Adrenal gland (tissue), 9 donors: ENCODE measurements at regions not wholly inside any gene's neighbourhood (a gene's known extent, or its start where the extent isn't known, plus 50 kb on each side); places are given as distances from the start of the nearest gene placed in this dataset.

Experiments
- DNase-seq, 7 donors: peaks; one replicate each; pipeline ENCODE4 v3.0.0-alpha.2; 2019 to 2020
- H3K27ac ChIP-seq, 5 donors: fragments of 200-600 bp; sonication (generic) in 4 of 5; 1 replicate in 3 of 5; 2 replicates in 2 of 5; pipeline versions ENCODE4 v1.5.1 to v1.8.0; 2016 to 2020; ENCODE audit warnings: mild to moderate bottlenecking in 1 of 5
- H3K27me3 ChIP-seq: fragments of 200-600 bp; 2 replicates; pipeline ENCODE4 v1.8.0; 2021
- H3K36me3 ChIP-seq, 2 donors: fragments of 200-600 bp; replicated peaks in 1 of 2; 1 replicate in 1 of 2; 2 replicates in 1 of 2; pipeline versions ENCODE4 v1.5.1 to v1.8.0; 2018 to 2022
- H3K4me1 ChIP-seq, 2 donors: fragments of 200-600 bp; replicated peaks in 1 of 2; 1 replicate in 1 of 2; 2 replicates in 1 of 2; pipeline versions ENCODE4 v1.5.1 to v1.8.0; 2018 to 2021
- H3K4me3 ChIP-seq, 4 donors: fragments of 200-600 bp; sonication (generic) in 3 of 4; one replicate each; pipeline ENCODE4 v1.5.1; 2016 to 2018
- H3K9me3 ChIP-seq, 3 donors: fragments of 200-600 bp; sonication (generic) in 1 of 3; replicated peaks in 1 of 3; 1 replicate in 2 of 3; 2 replicates in 1 of 3; pipeline versions ENCODE4 v1.5.1 to v1.8.0; 2016 to 2021
- CTCF ChIP-seq, 6 experiments: fragments of 450-650 bp in 4 of 6; fragments of 200-600 bp in 2 of 6; sonication (generic) in 1 of 6; IDR thresholded peaks; 1 replicate in 5 of 6; 2 replicates in 1 of 6; pipeline versions ENCODE4 v1.5.1 to v1.8.0; 2016 to 2021; ENCODE audit warnings: antibody characterized with exemption in 6 of 6, mild to moderate bottlenecking in 2 of 6, moderate library complexity in 1 of 6
- POLR2A ChIP-seq, 2 donors: fragments of 450-650 bp; IDR thresholded peaks; one replicate each; pipeline ENCODE4 v1.6.1; 2017; ENCODE audit warnings: antibody characterized with exemption in 2 of 2, mild to moderate bottlenecking in 2 of 2, moderate library complexity in 1 of 2
- WGBS, 4 donors: extraction: QIAGEN DNeasy Blood & Tissue Kit in 2 of 4; methylation state at CpG; one replicate each; pipeline versions ENCODE4 v1.1.5 to v1.1.7; 2013 to 2017; 5-methylcytosine and 5-hydroxymethylcytosine counted together
- intact Hi-C, 2 donors: fragments of 100-400 bp; cut with DNase I; formaldehyde crosslinking; loops; one replicate each; pipeline versions ENCODE4 v1.14.1 to v1.15.0; 2022 to 2023
- donor health status: healthy with polysubstance abuse.
- donor health status: Bipolar disorder and iron deficiency.
- donor health status: DM: yes; HTN: yes; CAD: no.
- donor health status: DM: no; HTN: no; CAD: no.
- donor health status: DM: no; HTN: no; CAD: no.

- intact Hi-C loops = no loop called here
- Histone ChIP-seq H3K27ac (no peak overlapping the region), H3K4me3 (no peak overlapping the region), H3K27me3 (no peaks in the 10 kb centered on the region), H3K36me3 (no peaks in the 10 kb centered on the region), H3K9me3 (no peaks in the 10 kb centered on the region), H3K4me1 (no peaks in the 10 kb centered on the region)
- DNase-seq = no peak
- TF ChIP-seq CTCF (IDR thresholded peaks at IDR 0.05) (no peak), POLR2A (IDR thresholded peaks at IDR 0.05) (no peak)
- 57 to 73% (median 66%) methylated on average over 2 of the region's 2 CpGs for WGBS, 4 donors
Observed at GRCh38 chr13:33763021-33763420, 54.9 kb upstream of the RFC3 start.

- no peaks in the 10 kb centered on the region for H3K4me1 ChIP-seq
- intact Hi-C loops = no loop called here
- no peaks in the 10 kb centered on the region for H3K9me3 ChIP-seq
- no peaks in the 10 kb centered on the region for H3K27me3 ChIP-seq
- no peak overlapping the region for H3K27ac ChIP-seq
- H3K36me3 ChIP-seq = no peaks in the 10 kb centered on the region
- TF ChIP-seq CTCF (IDR thresholded peaks at IDR 0.05) = no peak
- no peak for TF ChIP-seq POLR2A (IDR thresholded peaks at IDR 0.05)
- no peak for DNase-seq
- 78 to 98% (median 90%) methylated on average over 3 of the region's 3 CpGs for WGBS, 4 donors
- H3K4me3 ChIP-seq = no peak overlapping the region
Observed at GRCh38 chr13:33764716-33765115, 53.2 kb upstream of the RFC3 start.

- no peaks in the 10 kb centered on the region for H3K27me3 ChIP-seq
- H3K9me3 ChIP-seq = no peaks in the 10 kb centered on the region
- TF ChIP-seq CTCF (IDR thresholded peaks at IDR 0.05) (no peak), POLR2A (IDR thresholded peaks at IDR 0.05) (no peak)
- intact Hi-C loops = no loop called here
- H3K4me1 ChIP-seq = no peaks in the 10 kb centered on the region
- no peak overlapping the region for H3K4me3 ChIP-seq
- H3K36me3 ChIP-seq = no peaks in the 10 kb centered on the region
- DNase-seq = no peak
- 93 to 97% (median 94%) methylated on average over 5 of the region's 5 CpGs for WGBS, 4 donors
- H3K27ac ChIP-seq = no peak overlapping the region
Observed at GRCh38 chr13:33766329-33767123, 51.4 kb upstream of the RFC3 start.

- no peaks in the 10 kb centered on the region for H3K4me1 ChIP-seq
- no peak for DNase-seq
- no peak overlapping the region for H3K4me3 ChIP-seq
- WGBS, 4 donors = 91 to 96% (median 93%) methylated on average over 2 of the region's 2 CpGs
- no peaks in the 10 kb centered on the region for H3K27me3 ChIP-seq
- H3K27ac ChIP-seq = no peak overlapping the region
- TF ChIP-seq POLR2A (IDR thresholded peaks at IDR 0.05) = no peak
- TF ChIP-seq CTCF (IDR thresholded peaks at IDR 0.05) = no peak
- H3K36me3 ChIP-seq = no peaks in the 10 kb centered on the region
- no peaks in the 10 kb centered on the region for H3K9me3 ChIP-seq
- intact Hi-C loops = no loop called here
Observed at GRCh38 chr13:33767140-33767539, 50.8 kb upstream of the RFC3 start.
